ENCODE measurements at regions not wholly inside any gene's neighbourhood (a gene's known extent, or its start where the extent isn't known, plus 50 kb on each side); places are given as distances from the start of the nearest gene placed in this dataset.

GRCh38 chr18:38045845-38046244 is 480.2 kb upstream of the CELF4 start:
- Histone ChIP-seq H4K20me1 (ENCODE audit: insufficient read depth, low read length) (no peaks in the 10 kb centered on the region), H3K9me3 (ENCODE audit: low read length) (no peaks in the 10 kb centered on the region), H3K9me2 (ENCODE audit: insufficient read depth, low read length) (no peaks in the 10 kb centered on the region), H2AFZ (ENCODE audit: low read length) (no peak overlapping the region), H3K4me2 (ENCODE audit: low read length) (no peak overlapping the region), H3K4me3 (ENCODE audit: low read depth, low read length, poor library complexity, severe bottlenecking) (no peak overlapping the region), H3K4me1 (ENCODE audit: insufficient read depth, low read length, poor library complexity, severe bottlenecking) (no peaks in the 10 kb centered on the region), H3K79me2 (ENCODE audit: insufficient read depth, low read depth, low read length) (no peaks in the 10 kb centered on the region), H3K36me3 (ENCODE audit: insufficient read depth, low read length) (no peaks in the 10 kb centered on the region), H3K27ac (ENCODE audit: low read depth, low read length, poor library complexity, severe bottlenecking) (no peak overlapping the region)
- DNase-seq (ENCODE audit: low spot score) = no peak
- ChIA-PET POLR2A (no interaction called here), CTCF (ENCODE audit: unreplicated experiment) (no interaction called here)
- intact Hi-C loops (cut with micrococcal nuclease; ENCODE audit: unreplicated experiment) = no loop called here
- no TSS peak for BruUV-seq (replicated peaks)
- TF ChIP-seq CTCF (conservative IDR thresholded peaks at IDR 0.05; ENCODE audit: low read length) (no peak), EZH2phosphoT487 (IDR thresholded peaks at IDR 0.05; ENCODE audit: borderline replicate concordance, low read depth, low read length) (no peak)

GRCh38 chr18:38042211-38042890 is 476.8 kb upstream of the CELF4 start:
- Histone ChIP-seq H3K4me3 (ENCODE audit: low read depth, low read length, poor library complexity, severe bottlenecking) (no peak overlapping the region), H2AFZ (ENCODE audit: low read length) (no peak overlapping the region), H3K9me2 (ENCODE audit: insufficient read depth, low read length) (no peaks in the 10 kb centered on the region), H3K4me1 (ENCODE audit: insufficient read depth, low read length, poor library complexity, severe bottlenecking) (no peaks in the 10 kb centered on the region), H3K79me2 (ENCODE audit: insufficient read depth, low read depth, low read length) (no peaks in the 10 kb centered on the region), H3K36me3 (ENCODE audit: insufficient read depth, low read length) (no peaks in the 10 kb centered on the region), H3K9me3 (ENCODE audit: low read length) (no peaks in the 10 kb centered on the region), H3K27ac (ENCODE audit: low read depth, low read length, poor library complexity, severe bottlenecking) (no peak overlapping the region), H3K4me2 (ENCODE audit: low read length) (no peak overlapping the region), H4K20me1 (ENCODE audit: insufficient read depth, low read length) (no peaks in the 10 kb centered on the region)
- DNase-seq (ENCODE audit: low spot score) = no peak
- intact Hi-C loops (cut with micrococcal nuclease; ENCODE audit: unreplicated experiment) = no loop called here
- POLR2A ChIA-PET = no interaction called here
- no TSS peak for BruUV-seq (replicated peaks)
- CTCF ChIA-PET (ENCODE audit: unreplicated experiment) = no interaction called here
- TF ChIP-seq EZH2phosphoT487 (IDR thresholded peaks at IDR 0.05; ENCODE audit: borderline replicate concordance, low read depth, low read length) (no peak), CTCF (conservative IDR thresholded peaks at IDR 0.05; ENCODE audit: low read length) (no peak)

GRCh38 chr18:38038242-38038641 is 472.6 kb upstream of the CELF4 start:
- no TSS peak for BruUV-seq (replicated peaks)
- H3K9me2 ChIP-seq (ENCODE audit: insufficient read depth, low read length) = no peaks in the 10 kb centered on the region

More at GRCh38 chr18:38038242-38038641, 472.6 kb upstream of the CELF4 start:
- Histone ChIP-seq H4K20me1 (ENCODE audit: insufficient read depth, low read length) (no peaks in the 10 kb centered on the region), H3K27ac (ENCODE audit: low read depth, low read length, poor library complexity, severe bottlenecking) (no peak overlapping the region), H3K4me2 (ENCODE audit: low read length) (no peak overlapping the region), H2AFZ (ENCODE audit: low read length) (no peak overlapping the region), H3K4me1 (ENCODE audit: insufficient read depth, low read length, poor library complexity, severe bottlenecking) (no peaks in the 10 kb centered on the region), H3K79me2 (ENCODE audit: insufficient read depth, low read depth, low read length) (no peaks in the 10 kb centered on the region), H3K9me3 (ENCODE audit: low read length) (no peaks in the 10 kb centered on the region), H3K4me3 (ENCODE audit: low read depth, low read length, poor library complexity, severe bottlenecking) (no peak overlapping the region), H3K36me3 (ENCODE audit: insufficient read depth, low read length) (no peaks in the 10 kb centered on the region)
- intact Hi-C loops (cut with micrococcal nuclease; ENCODE audit: unreplicated experiment) = no loop called here
- CTCF ChIA-PET (ENCODE audit: unreplicated experiment) = no interaction called here
- TF ChIP-seq EZH2phosphoT487 (IDR thresholded peaks at IDR 0.05; ENCODE audit: borderline replicate concordance, low read depth, low read length) (no peak), CTCF (conservative IDR thresholded peaks at IDR 0.05; ENCODE audit: low read length) (no peak)
- no peak for DNase-seq (ENCODE audit: low spot score)
- POLR2A ChIA-PET = no interaction called here
